Endodermal cell (in vitro differentiated cells): ENCODE measurements at regions not wholly inside any gene's neighbourhood (a gene's known extent, or its start where the extent isn't known, plus 50 kb on each side); places are given as distances from the start of the nearest gene placed in this dataset.

Experiments used
- DNase-seq: peaks from one replicate; pipeline ENCODE4 v3.0.0-alpha.2; 2017
- H3K27ac ChIP-seq: 2 replicates; pipeline ENCODE4 v1.5.1; 2013; ENCODE audit warnings: mild to moderate bottlenecking, low read depth, low read length, moderate library complexity
- H3K27me3 ChIP-seq: 2 replicates; pipeline ENCODE4 v1.6.1; 2013; ENCODE audit warnings: mild to moderate bottlenecking, low read length, moderate library complexity; ENCODE audit not compliant: insufficient read depth, control insufficient read depth, poor library complexity, severe bottlenecking
- H3K36me3 ChIP-seq: 2 replicates; pipeline ENCODE4 v1.7.0; 2013; ENCODE audit warnings: mild to moderate bottlenecking, low read length, moderate library complexity; ENCODE audit not compliant: control insufficient read depth, insufficient read depth
- H3K4me1 ChIP-seq: one replicate; pipeline ENCODE4 v1.7.0; 2013; ENCODE audit warnings: low read length; ENCODE audit not compliant: control insufficient read depth, insufficient read depth
- H3K4me3 ChIP-seq: 2 replicates; pipeline ENCODE4 v1.5.1; 2013; ENCODE audit warnings: mild to moderate bottlenecking, low read length, moderate library complexity
- H3K9ac ChIP-seq: 2 replicates; pipeline ENCODE4 v1.6.1; 2013; ENCODE audit warnings: mild to moderate bottlenecking, low read length, moderate library complexity; ENCODE audit not compliant: poor library complexity, severe bottlenecking; ENCODE audit errors: extremely low read depth
- H3K9me3 ChIP-seq: 2 replicates; pipeline ENCODE4 v1.6.1; 2013; ENCODE audit warnings: mild to moderate bottlenecking, low read length, moderate library complexity; ENCODE audit not compliant: control insufficient read depth
- H3K27ac Mint-ChIP-seq: 2 replicates; pipeline ENCODE4 v1.8.0; 2020; ENCODE audit warnings: mixed read lengths
- H3K27me3 Mint-ChIP-seq: 2 replicates; pipeline ENCODE4 v1.8.0; 2021; ENCODE audit warnings: mild to moderate bottlenecking, mixed read lengths; ENCODE audit not compliant: insufficient read depth
- H3K36me3 Mint-ChIP-seq: 2 replicates; pipeline ENCODE4 v1.8.0; 2020; ENCODE audit warnings: low read depth, mixed read lengths
- H3K4me1 Mint-ChIP-seq: 2 replicates; pipeline ENCODE4 v1.8.0; 2020; ENCODE audit warnings: mixed read lengths
- H3K4me3 Mint-ChIP-seq: 2 replicates; pipeline ENCODE4 v1.8.0; 2020; ENCODE audit warnings: mild to moderate bottlenecking, moderate library complexity, mixed read lengths
- H3K9me3 Mint-ChIP-seq: 2 replicates; pipeline ENCODE4 v1.8.0; 2020; ENCODE audit warnings: mild to moderate bottlenecking, mixed read lengths
- CTCF ChIP-seq: fragments of 200-600 bp; sonication (generic); conservative IDR thresholded peaks from 2 replicates; pipeline ENCODE4 v1.5.0; 2021; ENCODE audit warnings: antibody characterized with exemption, mild to moderate bottlenecking
- WGBS, 2 experiments: methylation state at CpG; one replicate each; pipeline versions ENCODE4 v1.1.5 to v1.1.7; 2013; ENCODE audit warnings: missing lambda C conversion rate in 2 of 2, mixed read lengths in 1 of 2; ENCODE audit not compliant: insufficient coverage in 1 of 2, insufficient read length in 1 of 2; 5-methylcytosine and 5-hydroxymethylcytosine counted together

- no peaks in the 10 kb centered on the region for H3K4me1 ChIP-seq
- no peak for DNase-seq
- WGBS, 2 experiments: 79 to 88% methylated on average over 4 to 6 of the region's 6 CpGs
- Mint-ChIP-seq H3K9me3 (no peaks in the 10 kb centered on the region), H3K4me1 (no peaks in the 10 kb centered on the region), H3K27me3 (peaks cover 18% of the 10 kb centered on the region), H3K27ac (no peak overlapping the region), H3K36me3 (no peaks in the 10 kb centered on the region), H3K4me3 (no peak overlapping the region)
- no peaks in the 10 kb centered on the region for H3K9me3 ChIP-seq
- no peak overlapping the region for H3K4me3 ChIP-seq
- H3K27ac ChIP-seq: no peak overlapping the region
- H3K36me3 ChIP-seq: no peaks in the 10 kb centered on the region
- no peak for TF ChIP-seq CTCF
- no peak overlapping the region for H3K9ac ChIP-seq
- H3K27me3 ChIP-seq: no peaks in the 10 kb centered on the region
Observed at GRCh38 chr22:27264184-27264583, 537.4 kb downstream of the MN1 start.

- H3K27me3 ChIP-seq: no peaks in the 10 kb centered on the region
- Mint-ChIP-seq H3K27me3 (peaks cover 40% of the 10 kb centered on the region), H3K27ac (no peak overlapping the region), H3K9me3 (no peaks in the 10 kb centered on the region), H3K4me3 (no peak overlapping the region), H3K36me3 (no peaks in the 10 kb centered on the region), H3K4me1 (no peaks in the 10 kb centered on the region)
- WGBS, 2 experiments: 91 to 92% methylated on average over 7 of the region's 7 CpGs
- H3K9me3 ChIP-seq: no peaks in the 10 kb centered on the region
- no peaks in the 10 kb centered on the region for H3K4me1 ChIP-seq
- no peak overlapping the region for H3K27ac ChIP-seq
- no peak overlapping the region for H3K4me3 ChIP-seq
- no peak overlapping the region for H3K9ac ChIP-seq
- no peak for DNase-seq
- no peak for TF ChIP-seq CTCF
- no peaks in the 10 kb centered on the region for H3K36me3 ChIP-seq
Observed at GRCh38 chr22:27267145-27267544, 534.4 kb downstream of the MN1 start.

GRCh38 chr22:27269751-27270543, 531.6 kb downstream of the MN1 start:
- Mint-ChIP-seq H3K4me3 (no peak overlapping the region), H3K27me3 (peaks cover 43% of the 10 kb centered on the region), H3K9me3 (no peaks in the 10 kb centered on the region), H3K4me1 (peaks cover 9% of the 10 kb centered on the region), H3K27ac (no peak overlapping the region), H3K36me3 (no peaks in the 10 kb centered on the region)
- TF ChIP-seq CTCF: no peak
- H3K4me3 ChIP-seq: no peak overlapping the region
- H3K9ac ChIP-seq: no peak overlapping the region
- no peaks in the 10 kb centered on the region for H3K9me3 ChIP-seq
- no peaks in the 10 kb centered on the region for H3K36me3 ChIP-seq
- no peak for DNase-seq
- no peak overlapping the region for H3K27ac ChIP-seq
- peaks cover 3% of the 10 kb centered on the region for H3K4me1 ChIP-seq
- no peaks in the 10 kb centered on the region for H3K27me3 ChIP-seq
- 90% methylated on average over 5 of the region's 5 CpGs; no CpG with 5 or more reads in 1 of the 2 experiments for WGBS, 2 experiments
